GM13976 (cell line): ENCODE measurements at regions not wholly inside any gene's neighbourhood (a gene's known extent, or its start where the extent isn't known, plus 50 kb on each side); places are given as distances from the start of the nearest gene placed in this dataset.
"Not testable (repeated sequence)": the region's sequence is repeated elsewhere in the genome, so short reads cannot be mapped to it uniquely, and the experiment has no call there.

Experiments used
- DNase-seq: peaks from one replicate; pipeline ENCODE4 v3.0.0; 2012; ENCODE audit warnings: low spot score
- in situ Hi-C: fragments of 300-500 bp; cut with MboI; formaldehyde crosslinking; loops from one replicate; pipeline ENCODE4 v1.12.0; 2022; ENCODE audit warnings: low sequenced_read_pairs, mixed read lengths, inconsistent platforms; ENCODE audit not compliant: unreplicated experiment
- TF ChIP-seq, protein P1 (sequence below): IDR thresholded peaks from 2 replicates; pipeline ENCODE4 v1.5.1; 2012; ENCODE audit warnings: borderline replicate concordance, mild to moderate bottlenecking; ENCODE audit not compliant: insufficient read depth; ENCODE audit errors: extremely low read depth, missing control alignments, control extremely low read depth

DNA sequence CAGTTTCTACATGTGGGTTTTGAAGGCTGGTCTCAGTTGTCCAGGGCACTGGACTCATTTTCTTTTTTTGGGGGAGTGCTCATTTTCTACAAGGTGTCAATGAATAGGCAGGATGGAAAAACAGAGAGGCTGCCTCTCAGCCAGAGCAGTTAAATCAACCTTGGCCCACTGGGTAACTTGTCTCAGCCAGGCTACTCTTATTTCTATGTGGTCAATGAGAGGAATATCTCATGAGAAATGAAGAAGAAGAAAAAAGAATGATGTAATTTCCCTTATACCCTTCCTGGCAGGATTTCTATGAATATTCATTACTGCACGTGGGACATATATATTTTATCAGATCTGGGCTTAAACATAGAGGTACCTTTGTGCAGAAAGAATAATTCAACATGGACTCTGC is 155.2 kb upstream of the E2F7 start:
- no peak for DNase-seq
- in situ Hi-C loops = no loop called here
- TF ChIP-seq, protein P1, sequence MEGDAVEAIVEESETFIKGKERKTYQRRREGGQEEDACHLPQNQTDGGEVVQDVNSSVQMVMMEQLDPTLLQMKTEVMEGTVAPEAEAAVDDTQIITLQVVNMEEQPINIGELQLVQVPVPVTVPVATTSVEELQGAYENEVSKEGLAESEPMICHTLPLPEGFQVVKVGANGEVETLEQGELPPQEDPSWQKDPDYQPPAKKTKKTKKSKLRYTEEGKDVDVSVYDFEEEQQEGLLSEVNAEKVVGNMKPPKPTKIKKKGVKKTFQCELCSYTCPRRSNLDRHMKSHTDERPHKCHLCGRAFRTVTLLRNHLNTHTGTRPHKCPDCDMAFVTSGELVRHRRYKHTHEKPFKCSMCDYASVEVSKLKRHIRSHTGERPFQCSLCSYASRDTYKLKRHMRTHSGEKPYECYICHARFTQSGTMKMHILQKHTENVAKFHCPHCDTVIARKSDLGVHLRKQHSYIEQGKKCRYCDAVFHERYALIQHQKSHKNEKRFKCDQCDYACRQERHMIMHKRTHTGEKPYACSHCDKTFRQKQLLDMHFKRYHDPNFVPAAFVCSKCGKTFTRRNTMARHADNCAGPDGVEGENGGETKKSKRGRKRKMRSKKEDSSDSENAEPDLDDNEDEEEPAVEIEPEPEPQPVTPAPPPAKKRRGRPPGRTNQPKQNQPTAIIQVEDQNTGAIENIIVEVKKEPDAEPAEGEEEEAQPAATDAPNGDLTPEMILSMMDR = no peak

DNA sequence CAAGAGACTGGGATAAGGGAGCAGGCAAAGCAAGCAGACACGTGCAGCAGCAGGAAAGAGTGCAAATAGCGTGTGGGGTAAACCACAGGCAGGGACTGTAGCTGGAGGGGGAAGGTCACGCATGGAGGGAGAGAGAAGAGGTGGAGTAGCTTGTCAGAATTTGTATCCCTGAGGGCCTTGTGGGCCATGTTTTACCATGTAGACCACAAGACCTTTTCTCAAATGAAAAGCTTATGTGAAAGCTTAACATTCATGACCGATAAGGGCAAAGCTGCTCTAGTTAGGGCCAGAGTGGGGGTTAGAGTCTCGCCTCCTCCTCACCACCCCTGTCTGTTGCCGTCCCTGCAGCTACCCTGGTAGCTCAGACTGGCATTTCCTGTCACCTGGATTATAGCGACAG is 152.9 kb upstream of the E2F7 start:
- TF ChIP-seq, protein P1 = no peak
- in situ Hi-C loops = no loop called here
- DNase-seq = no peak

DNA sequence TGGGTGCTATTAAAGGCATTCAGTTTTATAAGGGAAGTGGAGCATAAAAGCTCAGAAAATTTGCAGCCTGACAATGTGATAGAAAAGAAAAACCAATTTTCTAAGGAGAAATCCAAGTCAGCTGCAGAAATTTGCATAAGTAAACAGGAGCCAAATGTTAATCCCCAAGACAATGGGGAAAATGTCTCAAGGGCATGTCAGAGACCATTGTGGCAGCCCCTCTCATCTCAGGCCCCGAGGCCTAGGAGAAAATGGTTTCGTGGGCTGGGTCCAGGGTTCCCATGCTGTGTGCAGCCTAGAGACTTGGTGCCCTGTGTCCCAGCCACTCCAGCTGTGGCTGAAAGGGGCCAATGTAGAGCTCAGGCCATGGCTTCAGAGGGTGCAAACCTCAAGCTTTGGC is 150.8 kb upstream of the E2F7 start:
- in situ Hi-C loops, DNase-seq: not testable (repeated sequence)

DNA sequence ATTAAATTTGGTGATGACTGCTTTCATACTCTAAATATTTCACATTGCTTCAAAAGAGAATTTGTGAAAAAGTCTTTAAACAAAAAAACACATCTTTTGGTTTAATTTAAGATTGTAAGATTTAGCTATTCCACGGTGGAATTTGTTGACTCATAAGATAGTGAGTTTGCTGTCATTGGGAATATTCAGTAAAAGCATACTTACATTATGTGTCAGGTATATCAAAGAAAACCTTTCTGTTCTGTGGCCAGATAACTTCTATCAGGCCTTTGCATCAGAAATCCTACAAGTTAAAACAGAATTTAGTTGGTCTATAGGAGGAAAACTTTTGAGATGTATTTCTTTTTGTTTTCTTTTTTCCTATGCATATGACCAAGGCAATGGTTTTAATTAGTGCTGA is 148.8 kb upstream of the E2F7 start:
- TF ChIP-seq, protein P1 = no peak
- DNase-seq = no peak
- in situ Hi-C loops = no loop called here

DNA sequence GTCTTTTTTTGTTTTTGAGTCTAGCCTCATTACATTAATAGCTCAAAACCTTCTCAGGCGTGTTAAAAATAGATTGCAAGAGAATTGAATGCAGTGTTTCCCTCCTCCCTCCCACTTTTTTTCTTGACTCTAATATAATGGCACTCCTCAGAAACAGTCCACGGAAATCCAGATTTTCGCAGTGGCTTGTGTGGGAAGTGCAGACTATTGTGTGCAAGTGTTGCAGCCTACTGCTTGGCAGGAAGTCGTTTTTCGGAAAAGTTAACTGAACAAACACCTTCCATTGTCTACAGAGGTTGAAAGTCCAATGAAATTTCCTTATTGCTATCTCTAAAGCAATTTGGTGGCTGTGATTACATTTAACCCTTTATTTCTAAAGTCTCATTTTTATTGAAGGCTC is 147.9 kb upstream of the E2F7 start:
- TF ChIP-seq, protein P1 = no peak
- DNase-seq = no peak

DNA sequence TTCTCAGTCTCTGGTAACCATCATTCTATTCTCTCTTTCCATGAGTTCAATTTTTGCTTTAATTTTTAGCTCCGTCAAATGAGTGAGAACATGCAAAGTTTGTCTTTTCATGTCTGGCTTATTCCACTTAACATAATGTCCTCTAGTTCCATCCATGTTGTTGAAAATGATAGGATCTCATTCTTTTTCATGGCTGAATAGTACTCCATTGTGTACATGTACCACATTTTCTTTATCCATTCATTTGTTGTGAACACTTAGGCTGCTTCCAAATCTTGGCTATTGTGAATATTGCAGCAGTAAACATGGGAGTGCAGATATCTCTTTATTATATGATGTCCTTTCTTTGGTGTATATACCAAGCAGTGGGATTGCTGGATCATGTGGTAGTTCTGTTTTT is 145.4 kb upstream of the E2F7 start:
- in situ Hi-C loops = no loop called here
- TF ChIP-seq, protein P1 = no peak
- no peak for DNase-seq

More for the DNA sequence above, 147.9 kb upstream of the E2F7 start:
- in situ Hi-C loops = no loop called here

DNA sequence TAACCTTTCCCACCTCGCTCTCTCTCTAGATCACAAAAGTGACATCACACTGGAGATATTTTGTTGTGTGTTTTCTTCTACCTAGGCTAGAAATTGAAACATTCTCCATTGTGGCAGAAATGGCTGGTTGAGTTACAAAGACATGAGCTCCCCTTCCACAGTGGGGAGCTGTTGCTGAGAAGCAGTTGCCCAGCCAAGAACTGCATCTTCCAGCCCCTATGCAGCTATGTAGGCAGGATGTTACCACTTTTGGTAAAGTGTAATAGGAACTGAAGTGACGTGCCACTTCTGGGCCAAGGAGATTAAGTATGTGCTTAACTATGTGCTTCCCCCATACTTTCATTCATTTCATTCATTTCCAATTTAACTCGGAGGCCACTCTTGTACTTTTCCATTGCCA is 138.7 kb upstream of the E2F7 start:
- in situ Hi-C loops = no loop called here
- TF ChIP-seq, protein P1 = no peak
- DNase-seq = no peak
